ENCODE measurements at regions not wholly inside any gene's neighbourhood (a gene's known extent, or its start where the extent isn't known, plus 50 kb on each side); places are given as distances from the start of the nearest gene placed in this dataset.

DNA sequence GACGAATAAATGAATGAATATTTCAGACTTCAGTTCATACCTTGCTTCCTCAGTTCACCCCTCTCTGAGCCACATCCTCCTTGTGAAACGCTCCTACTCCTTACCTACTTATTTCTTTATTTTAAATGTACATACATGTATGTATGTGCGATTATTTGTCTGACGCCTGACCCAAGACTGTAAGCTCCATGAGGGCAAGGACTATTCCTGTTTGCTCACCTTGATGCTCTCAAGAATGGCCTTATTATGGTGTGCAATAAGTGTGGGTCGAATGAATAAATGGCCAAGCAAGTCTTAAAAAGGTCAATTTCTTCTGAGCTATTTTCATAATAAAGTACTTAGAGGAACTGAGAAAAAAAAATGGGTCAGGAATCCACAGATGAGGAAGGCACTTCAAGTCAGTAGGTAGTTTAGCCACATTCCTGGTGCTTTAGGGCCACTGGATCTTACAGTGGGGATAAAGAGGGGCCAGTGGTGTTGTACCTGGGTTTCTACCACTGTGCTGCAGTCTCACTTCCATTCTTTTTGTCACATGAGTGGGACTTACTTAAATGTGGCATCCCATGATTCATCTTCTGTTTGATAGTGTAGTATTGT is 74.7 kb downstream of the SDC1 start:
- Histone ChIP-seq H3K4me3 (replicated peaks; ENCODE audit: insufficient read depth, low read length) (no peak overlapping the region), H3K27me3 (ENCODE audit: insufficient read depth, poor library complexity, severe bottlenecking) (peaks cover 2% of the 10 kb centered on the region), H3K27ac (replicated peaks) (no peak overlapping the region)
- TF ChIP-seq SPI1 (IDR thresholded peaks at IDR 0.05; ENCODE audit: borderline replicate concordance, low read depth), result no peak
- TF ChIP-seq GABPA (IDR thresholded peaks at IDR 0.05; ENCODE audit: low read depth), result no peak
- no peak for TF ChIP-seq POLR2AphosphoS5 (IDR thresholded peaks at IDR 0.05; ENCODE audit: low read depth)
- TF ChIP-seq, protein P1, sequence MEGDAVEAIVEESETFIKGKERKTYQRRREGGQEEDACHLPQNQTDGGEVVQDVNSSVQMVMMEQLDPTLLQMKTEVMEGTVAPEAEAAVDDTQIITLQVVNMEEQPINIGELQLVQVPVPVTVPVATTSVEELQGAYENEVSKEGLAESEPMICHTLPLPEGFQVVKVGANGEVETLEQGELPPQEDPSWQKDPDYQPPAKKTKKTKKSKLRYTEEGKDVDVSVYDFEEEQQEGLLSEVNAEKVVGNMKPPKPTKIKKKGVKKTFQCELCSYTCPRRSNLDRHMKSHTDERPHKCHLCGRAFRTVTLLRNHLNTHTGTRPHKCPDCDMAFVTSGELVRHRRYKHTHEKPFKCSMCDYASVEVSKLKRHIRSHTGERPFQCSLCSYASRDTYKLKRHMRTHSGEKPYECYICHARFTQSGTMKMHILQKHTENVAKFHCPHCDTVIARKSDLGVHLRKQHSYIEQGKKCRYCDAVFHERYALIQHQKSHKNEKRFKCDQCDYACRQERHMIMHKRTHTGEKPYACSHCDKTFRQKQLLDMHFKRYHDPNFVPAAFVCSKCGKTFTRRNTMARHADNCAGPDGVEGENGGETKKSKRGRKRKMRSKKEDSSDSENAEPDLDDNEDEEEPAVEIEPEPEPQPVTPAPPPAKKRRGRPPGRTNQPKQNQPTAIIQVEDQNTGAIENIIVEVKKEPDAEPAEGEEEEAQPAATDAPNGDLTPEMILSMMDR (IDR thresholded peaks at IDR 0.05; ENCODE audit: insufficient read depth, low read length), result no peak
- TF ChIP-seq, protein P2, sequence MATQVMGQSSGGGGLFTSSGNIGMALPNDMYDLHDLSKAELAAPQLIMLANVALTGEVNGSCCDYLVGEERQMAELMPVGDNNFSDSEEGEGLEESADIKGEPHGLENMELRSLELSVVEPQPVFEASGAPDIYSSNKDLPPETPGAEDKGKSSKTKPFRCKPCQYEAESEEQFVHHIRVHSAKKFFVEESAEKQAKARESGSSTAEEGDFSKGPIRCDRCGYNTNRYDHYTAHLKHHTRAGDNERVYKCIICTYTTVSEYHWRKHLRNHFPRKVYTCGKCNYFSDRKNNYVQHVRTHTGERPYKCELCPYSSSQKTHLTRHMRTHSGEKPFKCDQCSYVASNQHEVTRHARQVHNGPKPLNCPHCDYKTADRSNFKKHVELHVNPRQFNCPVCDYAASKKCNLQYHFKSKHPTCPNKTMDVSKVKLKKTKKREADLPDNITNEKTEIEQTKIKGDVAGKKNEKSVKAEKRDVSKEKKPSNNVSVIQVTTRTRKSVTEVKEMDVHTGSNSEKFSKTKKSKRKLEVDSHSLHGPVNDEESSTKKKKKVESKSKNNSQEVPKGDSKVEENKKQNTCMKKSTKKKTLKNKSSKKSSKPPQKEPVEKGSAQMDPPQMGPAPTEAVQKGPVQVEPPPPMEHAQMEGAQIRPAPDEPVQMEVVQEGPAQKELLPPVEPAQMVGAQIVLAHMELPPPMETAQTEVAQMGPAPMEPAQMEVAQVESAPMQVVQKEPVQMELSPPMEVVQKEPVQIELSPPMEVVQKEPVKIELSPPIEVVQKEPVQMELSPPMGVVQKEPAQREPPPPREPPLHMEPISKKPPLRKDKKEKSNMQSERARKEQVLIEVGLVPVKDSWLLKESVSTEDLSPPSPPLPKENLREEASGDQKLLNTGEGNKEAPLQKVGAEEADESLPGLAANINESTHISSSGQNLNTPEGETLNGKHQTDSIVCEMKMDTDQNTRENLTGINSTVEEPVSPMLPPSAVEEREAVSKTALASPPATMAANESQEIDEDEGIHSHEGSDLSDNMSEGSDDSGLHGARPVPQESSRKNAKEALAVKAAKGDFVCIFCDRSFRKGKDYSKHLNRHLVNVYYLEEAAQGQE (IDR thresholded peaks at IDR 0.05; ENCODE audit: insufficient replicate concordance, low read depth), result no peak
- DNase-seq (ENCODE audit: low read depth in 1 of 2, low spot score in 1 of 2), result no peak

DNA sequence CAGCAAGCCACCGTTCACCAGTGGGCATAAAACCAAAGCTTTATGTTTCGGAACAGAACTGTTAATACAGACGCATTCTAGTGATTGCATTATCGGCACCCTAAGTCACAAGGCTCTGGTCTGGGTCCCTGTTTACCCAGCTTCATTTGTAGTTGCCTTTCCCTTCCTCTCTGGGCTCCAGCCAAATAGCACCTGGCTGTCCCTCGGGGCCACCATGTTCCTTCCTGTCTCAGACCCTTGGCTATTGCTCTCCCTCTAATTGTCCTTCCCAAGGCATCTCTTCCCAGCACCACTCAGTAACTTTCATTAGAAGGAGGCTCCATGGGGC is 75.3 kb downstream of the SDC1 start:
- no peak overlapping the region for H3K4me3 ChIP-seq (replicated peaks; ENCODE audit: insufficient read depth, low read length)
- DNase-seq (ENCODE audit: low read depth in 1 of 2, low spot score in 1 of 2), result no peak
- no peak overlapping the region for H3K27ac ChIP-seq (replicated peaks)
- H3K27me3 ChIP-seq (ENCODE audit: insufficient read depth, poor library complexity, severe bottlenecking), result peaks cover 2% of the 10 kb centered on the region
- no peak for TF ChIP-seq SPI1 (IDR thresholded peaks at IDR 0.05; ENCODE audit: borderline replicate concordance, low read depth)
- TF ChIP-seq, protein P1 (IDR thresholded peaks at IDR 0.05; ENCODE audit: insufficient read depth, low read length), result no peak

DNA sequence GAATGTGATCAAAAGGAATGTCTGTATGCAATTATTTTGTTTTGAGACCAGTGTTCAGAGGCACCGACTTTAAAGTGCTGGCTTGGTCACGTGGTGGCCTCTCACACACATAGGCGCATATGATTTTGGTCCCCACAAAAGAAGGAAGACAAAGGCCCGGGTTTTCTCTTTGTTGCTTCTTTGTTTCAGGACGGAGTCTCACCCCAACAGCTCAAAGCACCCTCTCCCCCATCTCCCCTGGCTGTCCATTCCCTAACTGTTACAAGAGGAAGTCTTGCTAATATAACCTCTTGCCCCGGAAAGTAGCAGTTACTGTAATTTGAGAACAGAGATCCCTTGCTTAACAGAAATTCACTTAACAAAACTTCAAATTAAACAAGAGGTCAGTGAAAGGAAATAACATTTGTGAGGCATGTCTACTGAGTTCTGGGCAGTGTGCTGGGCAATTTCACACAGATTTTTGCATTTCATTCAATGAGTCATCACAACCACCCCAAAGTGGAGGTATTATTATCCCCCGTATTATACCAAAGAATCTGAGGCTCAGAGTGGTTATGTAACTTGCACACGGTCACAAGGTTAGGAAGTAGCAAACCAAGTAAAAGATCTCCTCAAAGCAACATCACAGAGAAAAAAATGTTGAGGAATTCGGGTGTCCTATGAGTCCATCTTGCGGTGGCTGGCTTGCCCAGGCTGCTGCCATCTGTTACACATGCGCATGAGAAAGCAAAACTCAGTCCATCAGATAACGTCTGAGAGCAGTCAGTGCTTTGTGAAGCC is 75.8 kb downstream of the SDC1 start:
- no peak overlapping the region for H3K27ac ChIP-seq (replicated peaks)
- TF ChIP-seq, protein P1 (IDR thresholded peaks at IDR 0.05; ENCODE audit: insufficient read depth, low read length), result no peak
- TF ChIP-seq, protein P2 (IDR thresholded peaks at IDR 0.05; ENCODE audit: insufficient replicate concordance, low read depth), result no peak
- no peak for TF ChIP-seq SPI1 (IDR thresholded peaks at IDR 0.05; ENCODE audit: borderline replicate concordance, low read depth)
- TF ChIP-seq GABPA (IDR thresholded peaks at IDR 0.05; ENCODE audit: low read depth), result no peak
- TF ChIP-seq POLR2AphosphoS5 (IDR thresholded peaks at IDR 0.05; ENCODE audit: low read depth), result no peak
- DNase-seq (ENCODE audit: low read depth in 1 of 2, low spot score in 1 of 2), result no peak
- H3K27me3 ChIP-seq (ENCODE audit: insufficient read depth, poor library complexity, severe bottlenecking), result peaks cover 2% of the 10 kb centered on the region
- H3K4me3 ChIP-seq (replicated peaks; ENCODE audit: insufficient read depth, low read length), result no peak overlapping the region
